Erythroblast (primary cell): ENCODE measurements at regions not wholly inside any gene's neighbourhood (a gene's known extent, or its start where the extent isn't known, plus 50 kb on each side); places are given as distances from the start of the nearest gene placed in this dataset.

ENCODE experiments used
- DNase-seq, 2 experiments: peaks; one replicate each; lab custom pipeline; 2025; lab: John Stamatoyannopoulos, UW
- GATA1 ChIP-seq: IDR thresholded peaks from 2 replicates; pipeline ENCODE4 v1.6.1; 2011; ENCODE audit warnings: low read depth, mild to moderate bottlenecking, control low read depth, low read length, moderate library complexity
- POLR2A ChIP-seq: IDR thresholded peaks from 2 replicates; pipeline ENCODE4 v1.6.1; 2011; ENCODE audit warnings: mild to moderate bottlenecking, low read length

DNA sequence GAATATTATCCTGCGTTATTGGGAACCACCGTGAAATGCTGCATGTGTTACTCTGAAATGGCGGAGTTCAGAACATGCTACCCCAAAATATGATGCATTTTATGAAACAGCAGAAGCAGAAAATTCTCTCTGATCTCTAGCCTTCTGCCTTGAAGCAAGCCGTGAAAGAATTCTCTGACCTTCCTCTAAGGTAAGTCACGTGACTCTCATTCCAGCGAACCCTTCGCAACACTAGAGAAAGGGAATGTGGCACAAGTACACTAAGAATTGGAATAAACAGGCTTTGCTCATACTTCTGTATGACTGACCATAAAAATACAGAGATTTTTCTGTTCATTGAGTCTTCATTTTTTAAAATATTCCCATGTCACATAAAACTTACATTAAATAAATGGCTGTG is 805.6 kb upstream of the LRRC4C start:
- no peak for TF ChIP-seq GATA1
- TF ChIP-seq POLR2A, result no peak

DNA sequence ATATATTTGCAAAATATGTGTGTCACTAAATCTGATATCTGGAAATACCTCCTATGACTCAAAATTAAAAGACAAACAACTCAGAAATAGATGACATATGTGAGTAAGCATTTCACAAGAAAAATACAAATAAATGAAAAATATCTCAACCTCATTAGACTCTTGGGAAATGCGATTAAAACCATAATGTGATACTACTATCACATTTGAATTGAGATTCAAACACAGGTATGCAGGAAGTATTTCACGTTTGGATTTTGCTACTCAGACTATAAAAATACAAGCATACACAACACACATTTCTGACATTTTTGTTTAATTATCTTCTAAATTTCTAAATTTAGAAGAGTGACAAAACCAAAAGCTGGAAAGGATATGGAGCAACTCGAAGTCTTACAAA is 811.9 kb upstream of the LRRC4C start:
- no peak for DNase-seq
- TF ChIP-seq GATA1 (no peak), POLR2A (no peak)

More for the DNA sequence above, 805.6 kb upstream of the LRRC4C start:
- DNase-seq, result no peak

DNA sequence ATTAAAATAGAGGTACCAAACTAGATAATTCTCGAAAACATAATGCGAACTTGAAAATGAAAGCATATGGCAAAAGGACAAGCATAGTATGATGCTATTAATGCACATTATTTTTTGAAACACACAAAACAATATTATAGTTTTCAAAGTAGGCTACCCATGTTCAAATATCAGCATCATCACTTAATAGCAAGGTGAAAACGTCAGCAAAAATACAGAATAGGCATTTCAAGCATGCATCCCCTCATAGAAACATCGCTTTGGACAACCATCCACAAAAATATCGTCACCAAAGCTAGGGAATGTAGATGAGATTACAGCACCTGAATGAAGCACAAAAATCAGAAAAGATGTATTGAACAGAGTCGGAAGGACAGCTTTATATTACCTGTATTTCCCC is 814.5 kb upstream of the LRRC4C start:
- DNase-seq, result no peak
- TF ChIP-seq POLR2A (no peak), GATA1 (no peak)

GRCh38 chr11:42296910-42297309 is 837.5 kb upstream of the LRRC4C start:
- no peak for DNase-seq
- no peak for TF ChIP-seq GATA1
- no peak for TF ChIP-seq POLR2A

GRCh38 chr11:42299780-42300179 is 840.3 kb upstream of the LRRC4C start:
- DNase-seq, result no peak
- TF ChIP-seq GATA1 (no peak), POLR2A (no peak)

DNA sequence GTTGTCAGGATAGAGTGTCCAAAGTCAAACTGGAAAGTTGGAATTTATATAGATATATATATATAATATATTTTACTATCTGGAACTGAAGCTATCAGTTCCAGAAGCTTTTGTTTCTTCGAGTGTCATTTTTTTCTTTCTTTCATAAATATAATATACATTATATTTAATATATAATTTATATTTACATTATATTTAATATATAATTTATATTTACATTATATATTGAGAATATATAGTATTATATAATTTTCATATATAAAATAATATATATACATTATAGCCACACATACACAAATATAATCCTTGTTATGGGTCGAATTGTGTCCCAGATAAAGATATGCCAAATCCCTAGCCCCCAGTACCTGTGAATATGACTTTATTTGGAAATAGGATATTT is 842.3 kb upstream of the LRRC4C start:
- TF ChIP-seq GATA1, result no peak
- no peak for TF ChIP-seq POLR2A
- DNase-seq, result no peak

DNA sequence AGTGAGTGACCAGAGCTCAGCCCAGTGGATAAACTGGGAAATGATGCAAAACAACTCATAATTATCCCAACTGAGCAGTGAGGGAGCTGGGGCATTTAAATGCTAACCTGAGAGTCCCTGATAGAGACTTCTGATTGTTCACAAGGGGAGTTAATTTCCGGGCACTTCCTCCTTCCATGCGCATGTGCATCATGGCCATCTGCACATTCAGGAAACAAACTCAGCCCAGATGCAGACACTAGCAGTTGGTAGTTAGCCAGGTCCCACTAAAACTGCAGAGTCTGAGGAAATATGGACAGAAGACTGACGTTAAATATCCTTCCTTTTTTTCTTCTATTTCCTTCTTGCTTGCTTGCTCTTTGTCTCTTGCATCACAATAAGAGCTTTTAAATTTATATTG is 852.1 kb upstream of the LRRC4C start:
- DNase-seq, result no peak
- TF ChIP-seq POLR2A (no peak), GATA1 (no peak)

DNA sequence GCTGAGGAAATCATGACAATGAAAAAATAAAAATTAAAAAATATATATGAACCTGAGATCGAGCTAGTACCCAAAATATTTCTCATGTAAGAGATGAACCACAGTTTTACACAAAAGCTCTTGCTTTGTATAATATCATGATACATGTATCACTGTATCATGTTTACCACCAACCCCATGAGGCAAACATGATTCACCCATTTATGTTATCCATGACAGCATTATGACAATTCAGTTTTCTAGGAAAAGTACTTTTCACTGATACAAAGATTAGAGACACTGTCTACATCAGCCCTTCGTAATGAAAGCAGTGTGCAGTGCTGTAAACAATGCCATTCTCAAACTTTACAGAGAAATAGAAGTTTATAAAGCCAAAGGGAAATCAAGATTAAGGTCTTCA is 852.5 kb upstream of the LRRC4C start:
- no peak for DNase-seq
- TF ChIP-seq POLR2A, result no peak
- no peak for TF ChIP-seq GATA1

- DNase-seq, result no peak
- TF ChIP-seq GATA1, result no peak
- TF ChIP-seq POLR2A, result no peak
These were observed 855.8 kb upstream of the LRRC4C start for GRCh38 chr11:42315267-42315666.

DNA sequence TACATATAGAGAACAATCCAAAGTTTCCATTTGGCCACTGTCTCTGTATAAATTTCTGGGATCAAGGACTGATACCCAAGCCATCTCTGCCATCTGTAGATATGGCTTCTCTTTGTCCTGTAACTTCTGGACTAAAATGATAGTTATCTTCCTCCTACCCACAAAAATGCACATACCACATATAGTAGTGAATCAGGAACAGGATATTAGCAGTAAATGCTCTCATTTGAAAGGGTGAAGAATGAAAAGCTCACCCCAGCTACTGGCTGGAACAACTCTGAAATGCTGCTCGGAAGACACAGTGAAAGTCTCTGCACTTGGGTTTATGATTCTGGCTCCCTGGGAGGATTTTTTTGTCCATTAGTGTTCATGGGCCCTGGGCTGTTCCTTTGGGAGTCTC is 856.4 kb upstream of the LRRC4C start:
- no peak for TF ChIP-seq POLR2A
- no peak for TF ChIP-seq GATA1
- DNase-seq, result no peak

GRCh38 chr11:42319921-42320320 is 860.5 kb upstream of the LRRC4C start:
- no peak for DNase-seq
- TF ChIP-seq GATA1, result no peak
- no peak for TF ChIP-seq POLR2A

DNA sequence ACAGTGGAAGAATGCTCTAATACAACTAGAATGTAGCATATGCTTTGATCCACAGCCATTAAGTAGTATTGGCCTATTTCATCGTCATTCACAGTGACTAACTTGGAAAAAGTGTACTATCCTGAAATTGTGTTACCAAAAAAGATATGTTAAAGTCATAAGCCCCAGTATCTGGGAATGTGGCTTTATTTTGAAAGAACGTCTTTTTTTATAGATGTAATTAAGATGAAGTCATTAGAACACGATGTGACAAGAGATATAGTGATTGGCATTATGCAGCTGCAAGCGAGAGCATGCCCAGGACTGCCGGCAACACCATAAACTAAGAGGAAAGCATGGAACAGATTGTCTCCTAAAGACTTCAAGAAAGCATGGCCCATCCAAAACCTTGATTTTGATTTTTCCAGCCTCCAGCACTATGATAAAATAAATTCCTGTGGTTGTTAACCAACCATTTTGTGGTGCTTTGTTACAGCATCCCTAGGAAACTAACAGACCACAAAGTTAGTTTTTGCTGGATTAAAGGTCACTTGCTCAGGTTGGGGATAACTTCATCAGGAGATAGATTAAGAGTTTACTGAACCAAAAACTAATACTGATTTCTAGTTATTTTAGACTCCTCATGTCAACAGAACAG is 870.6 kb upstream of the LRRC4C start:
- DNase-seq, result no peak
- no peak for TF ChIP-seq POLR2A
- no peak for TF ChIP-seq GATA1

- no peak for DNase-seq
- no peak for TF ChIP-seq GATA1
- TF ChIP-seq POLR2A, result no peak
These were observed 878.5 kb upstream of the LRRC4C start for GRCh38 chr11:42337786-42338455.

GRCh38 chr11:42344204-42344792 is 884.8 kb upstream of the LRRC4C start:
- DNase-seq, result no peak
- TF ChIP-seq POLR2A (no peak), GATA1 (no peak)

GRCh38 chr11:42345933-42346332 is 886.5 kb upstream of the LRRC4C start:
- no peak for DNase-seq
- no peak for TF ChIP-seq POLR2A
- TF ChIP-seq GATA1, result no peak
